DMS79 treated with DMSO at 0.1 percent for 48 hours (cell line): ENCODE measurements at regions not wholly inside any gene's neighbourhood (a gene's known extent, or its start where the extent isn't known, plus 50 kb on each side); places are given as distances from the start of the nearest gene placed in this dataset.

Source experiments
- DNase-seq: peaks from one replicate; lab custom pipeline; 2025; lab: John Stamatoyannopoulos, UW

DNA sequence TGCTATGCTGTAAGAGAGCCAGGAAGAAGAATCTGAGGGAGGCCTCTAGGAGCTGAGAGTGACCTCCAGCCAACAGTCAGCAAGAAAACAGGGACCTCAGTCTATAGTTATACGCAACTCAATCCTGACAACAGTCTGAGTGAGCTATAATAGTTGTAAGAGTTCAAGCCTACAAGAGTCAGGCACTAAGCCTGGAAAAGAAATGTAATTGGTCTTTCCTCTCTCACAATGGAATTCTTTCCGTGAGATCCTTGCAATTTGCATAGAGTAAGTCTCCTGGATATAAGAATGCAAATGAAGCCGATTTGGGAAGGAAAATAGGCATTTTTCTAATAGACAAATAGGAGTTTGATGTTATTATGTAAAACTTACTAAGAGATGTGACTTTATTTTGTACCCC is 1332.6 kb upstream of the CELF4 start:
- no peak for DNase-seq

DNA sequence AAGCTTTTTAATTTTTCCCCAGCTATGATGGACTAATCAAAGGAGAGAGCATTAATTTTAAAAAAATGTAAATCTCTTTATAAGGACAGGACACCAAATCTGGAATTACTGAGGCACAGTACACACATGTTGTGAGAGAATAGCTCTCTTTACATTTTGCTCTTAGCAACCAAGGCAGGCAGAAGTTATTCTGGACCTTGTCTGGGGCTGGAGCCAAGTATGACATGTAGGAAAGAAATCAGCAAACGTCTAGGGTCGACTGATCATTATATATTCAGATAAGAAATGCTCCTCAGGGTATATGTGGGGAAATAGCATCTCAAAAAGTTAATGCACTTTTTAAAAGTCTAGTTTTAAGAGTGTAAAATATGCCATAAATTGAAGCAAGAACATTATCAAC is 1330.0 kb upstream of the CELF4 start:
- no peak for DNase-seq

- DNase-seq = no peak
These were observed 1322.0 kb upstream of the CELF4 start for GRCh38 chr18:38887671-38888020.

DNA sequence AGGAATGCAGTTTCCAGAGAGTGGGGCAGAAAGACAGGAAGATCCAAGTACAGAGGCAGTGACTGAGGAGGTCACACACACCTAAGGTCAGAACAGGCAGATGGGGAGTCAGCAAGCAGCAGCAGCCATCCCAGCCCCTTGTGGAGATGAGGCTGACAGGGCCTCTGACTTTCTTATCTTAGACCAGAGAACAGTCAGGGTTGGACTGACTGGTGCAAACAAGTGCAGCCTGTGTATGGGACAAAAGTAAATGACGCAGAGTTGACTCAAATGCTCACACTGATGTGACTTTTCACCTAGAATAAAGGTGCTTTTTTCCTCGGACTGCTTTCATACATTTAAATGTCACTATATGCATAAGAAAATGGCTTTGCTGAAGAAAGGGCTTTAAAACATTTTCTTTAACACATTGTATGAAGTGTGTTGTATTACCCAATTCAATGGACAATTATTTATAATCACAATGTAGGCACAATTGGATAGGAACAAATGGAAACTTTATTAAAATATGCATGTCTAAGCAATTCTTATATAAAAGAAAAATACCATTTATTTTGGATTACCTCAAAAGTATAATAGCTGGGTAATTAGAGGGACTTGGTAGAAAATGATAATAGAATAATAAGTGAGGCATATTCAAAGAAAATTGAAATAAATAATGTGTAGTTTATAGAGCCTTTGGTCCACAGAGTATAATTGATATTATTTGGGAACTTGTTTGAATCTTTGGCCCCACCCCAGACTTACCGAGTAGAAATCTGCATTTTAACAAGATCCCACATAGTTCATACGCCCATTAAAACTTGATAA is 1321.5 kb upstream of the CELF4 start:
- no peak for DNase-seq

DNA sequence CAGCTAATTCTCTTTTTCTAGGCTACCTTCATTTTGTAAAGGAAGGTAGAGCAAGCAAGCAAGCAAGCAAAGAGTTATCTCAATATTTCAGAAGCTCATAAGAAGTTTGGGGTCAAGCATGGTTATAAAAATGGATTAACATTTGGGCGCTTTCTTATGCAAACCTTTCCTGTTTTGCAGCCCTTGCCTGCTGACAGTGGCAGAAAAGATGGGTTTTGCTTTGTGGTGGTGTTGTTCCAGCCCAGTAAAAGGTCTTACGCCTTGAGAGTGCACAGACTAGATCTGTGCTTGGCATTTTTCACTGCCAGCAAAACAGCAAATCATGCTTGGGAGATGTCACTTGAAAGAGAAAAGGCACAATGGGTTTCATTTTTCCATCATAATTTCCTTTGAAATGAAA is 1320.6 kb upstream of the CELF4 start:
- DNase-seq = no peak

- DNase-seq = no peak
These were observed 1318.5 kb upstream of the CELF4 start for GRCh38 chr18:38884050-38884449.

DNA sequence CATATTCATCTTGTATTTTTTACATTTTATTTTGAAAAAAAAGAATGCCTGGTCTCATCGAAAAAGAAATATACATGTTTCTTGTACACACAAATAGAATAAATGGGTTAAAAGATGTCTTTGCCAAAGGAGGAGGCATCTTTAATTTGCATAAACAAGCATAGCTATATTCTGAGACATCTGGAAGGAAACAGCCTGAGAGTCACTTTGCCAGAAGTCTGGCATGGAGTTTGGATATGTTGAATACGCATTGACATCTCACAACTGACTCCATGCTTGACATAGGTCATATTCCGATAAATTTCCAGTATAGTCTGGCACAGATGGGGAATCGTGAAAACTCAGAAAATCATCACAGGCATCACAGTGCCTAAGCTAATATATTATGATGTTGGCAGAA is 1317.5 kb upstream of the CELF4 start:
- no peak for DNase-seq

- no peak for DNase-seq
These were observed 1314.3 kb upstream of the CELF4 start for GRCh38 chr18:38879871-38880270.

- DNase-seq = no peak
These were observed 1306.7 kb upstream of the CELF4 start for GRCh38 chr18:38872342-38872741.

DNA sequence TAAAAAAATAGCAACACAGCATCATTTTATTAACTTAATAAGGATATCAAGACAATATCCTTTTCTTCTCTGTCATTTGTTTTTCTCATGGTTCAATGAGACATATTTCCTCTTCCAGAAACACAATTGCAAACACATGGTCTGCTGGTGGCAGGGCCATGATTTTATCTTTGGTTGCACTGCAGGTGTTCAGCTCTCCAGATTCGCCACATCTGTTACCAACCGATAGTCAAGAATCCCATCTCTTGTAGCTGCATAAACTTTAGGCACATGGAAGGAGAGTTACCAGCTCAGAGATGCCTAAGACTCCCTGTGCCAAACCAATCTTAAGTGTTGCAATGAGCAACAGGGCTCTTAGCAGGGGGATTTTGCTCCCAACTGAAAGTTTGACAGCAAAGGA is 1303.2 kb upstream of the CELF4 start:
- DNase-seq = no peak

DNA sequence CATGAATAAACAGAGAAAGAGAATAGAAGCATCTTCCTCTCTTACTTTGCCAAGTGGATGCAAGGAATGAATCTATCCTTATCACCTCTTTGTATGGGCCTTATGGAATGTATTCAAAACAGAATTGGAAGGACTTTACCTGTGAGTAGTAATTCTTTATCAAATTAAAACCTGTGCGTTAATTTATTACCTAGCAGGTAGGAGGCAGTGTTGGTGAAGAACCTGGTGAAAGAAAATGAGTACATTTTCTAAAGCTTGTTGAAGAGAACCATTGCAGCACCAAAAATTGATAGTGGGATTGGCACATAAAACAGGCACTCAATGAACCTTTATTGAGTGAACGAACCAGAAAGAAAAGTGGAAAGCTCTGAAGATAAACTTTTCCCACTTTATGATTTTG is 1302.1 kb upstream of the CELF4 start:
- DNase-seq = no peak

GRCh38 chr18:38851526-38851925 is 1285.9 kb upstream of the CELF4 start:
- DNase-seq = no peak

GRCh38 chr18:38847326-38847725 is 1281.7 kb upstream of the CELF4 start:
- no peak for DNase-seq

DNA sequence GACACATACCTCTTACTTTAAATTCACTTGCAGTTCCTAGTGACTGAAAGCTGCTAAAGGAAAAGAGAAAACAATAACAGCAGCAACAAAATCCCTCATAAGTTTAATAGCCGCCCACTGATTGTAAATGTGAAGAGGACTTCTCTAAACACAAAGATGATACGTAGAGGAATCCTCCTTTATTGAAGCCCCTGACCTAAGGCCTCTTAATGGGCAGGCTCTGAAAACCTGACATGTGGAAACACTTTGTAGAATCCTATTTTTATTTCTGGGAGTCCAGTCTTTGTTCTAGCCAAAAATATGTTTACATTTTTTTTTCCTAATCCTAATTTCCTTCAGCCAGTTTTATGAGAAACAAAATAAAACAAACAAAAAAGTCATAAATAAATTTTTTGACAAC is 1277.7 kb upstream of the CELF4 start:
- DNase-seq = no peak

DNA sequence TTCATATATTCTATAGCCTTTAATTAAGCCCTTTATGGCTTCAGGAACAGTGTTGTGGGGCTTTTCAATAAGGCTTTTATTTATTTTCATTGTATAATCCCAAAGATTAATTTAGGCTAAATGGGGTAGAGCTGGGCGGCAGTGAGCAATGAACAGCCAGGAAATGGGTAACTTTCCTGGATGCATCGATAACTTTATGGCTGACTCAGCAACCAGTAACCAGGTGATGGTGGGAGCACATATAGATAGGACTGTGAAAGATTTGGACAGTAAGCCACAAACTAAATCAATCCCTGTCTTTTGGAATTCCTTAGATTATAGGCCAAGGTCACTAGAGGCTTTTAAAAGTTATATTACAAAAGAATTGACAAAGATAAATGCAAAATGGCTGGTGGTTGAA is 1260.6 kb upstream of the CELF4 start:
- no peak for DNase-seq

GRCh38 chr18:38811209-38811608 is 1245.6 kb upstream of the CELF4 start:
- DNase-seq = no peak

DNA sequence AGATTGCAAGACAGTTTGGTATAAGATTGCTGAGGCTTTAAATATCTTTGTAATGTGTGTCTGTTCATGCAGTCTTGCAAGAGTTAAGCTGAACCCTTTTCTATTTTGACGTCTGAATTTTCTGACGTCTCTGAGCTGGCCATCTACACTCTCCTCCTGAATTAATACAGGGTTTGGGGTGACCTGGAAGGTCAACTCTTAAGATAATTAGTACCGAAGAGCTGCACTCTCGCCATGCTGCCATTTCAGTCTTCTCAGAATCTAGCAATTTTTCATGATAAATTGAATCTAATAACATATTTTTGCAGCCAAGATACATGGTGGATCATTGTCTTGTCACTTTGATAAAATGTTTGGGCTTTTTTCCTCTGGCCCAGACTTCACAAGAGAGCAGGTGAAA is 1245.2 kb upstream of the CELF4 start:
- DNase-seq = no peak

DNA sequence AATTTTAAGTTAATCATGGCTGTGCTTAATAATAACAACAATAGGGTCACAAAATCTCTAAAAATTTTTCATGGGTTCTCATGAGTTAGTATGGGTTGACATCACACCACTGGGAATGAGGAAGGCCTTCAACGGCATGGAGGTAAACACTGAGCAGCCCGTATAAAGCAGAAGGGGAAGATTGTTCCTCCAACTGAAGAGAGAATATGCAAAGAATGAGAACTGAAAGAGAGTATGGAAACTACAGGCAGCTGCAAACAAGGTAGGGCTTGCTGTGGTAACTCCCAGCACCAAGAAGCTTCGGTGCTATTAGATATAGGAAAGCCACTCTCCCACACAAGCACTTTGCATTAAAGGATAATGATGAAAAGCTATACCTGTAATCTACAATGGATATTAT is 1242.3 kb upstream of the CELF4 start:
- no peak for DNase-seq

DNA sequence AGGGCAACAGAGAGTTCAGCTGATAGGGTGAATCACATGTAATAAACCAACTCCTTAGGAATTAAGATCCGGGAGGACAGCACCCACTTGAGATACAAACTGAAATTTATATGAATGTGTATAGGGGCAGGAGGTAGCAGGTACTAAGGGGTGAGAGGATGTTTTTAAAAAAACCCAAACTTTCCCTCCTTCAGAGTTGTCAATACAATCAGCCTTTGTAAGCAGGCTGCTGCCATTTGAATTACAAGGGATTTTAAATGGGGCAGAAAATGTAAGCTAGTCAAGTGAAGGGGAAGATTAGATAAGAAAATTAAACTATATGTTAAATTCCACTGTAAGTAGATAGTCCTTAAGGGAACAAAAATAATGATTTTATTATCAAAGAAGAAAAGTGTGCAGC is 1239.7 kb upstream of the CELF4 start:
- DNase-seq = no peak

DNA sequence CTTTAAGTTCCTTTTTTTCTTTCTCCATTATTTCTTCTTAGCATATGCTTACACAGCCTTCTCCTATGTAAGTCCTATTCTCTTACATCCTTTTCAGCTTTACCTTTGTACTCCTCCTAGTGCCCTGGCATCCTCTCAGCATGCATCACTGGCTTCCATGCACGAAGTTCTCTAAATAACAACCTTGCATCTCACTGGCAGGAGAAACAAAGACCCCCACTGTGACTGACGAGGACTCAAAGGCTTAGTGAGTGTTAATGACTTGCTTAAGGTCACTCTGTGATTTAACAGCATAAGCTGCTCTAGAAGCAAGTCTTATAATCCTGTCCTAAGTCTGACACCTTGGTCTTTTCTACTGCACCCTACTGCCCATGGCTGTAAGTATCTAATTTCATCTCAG is 1236.0 kb upstream of the CELF4 start:
- DNase-seq = no peak

- DNase-seq = no peak
These were observed 1231.2 kb upstream of the CELF4 start for GRCh38 chr18:38796762-38797161.

- no peak for DNase-seq
These were observed 1227.1 kb upstream of the CELF4 start for GRCh38 chr18:38792731-38793130.

DNA sequence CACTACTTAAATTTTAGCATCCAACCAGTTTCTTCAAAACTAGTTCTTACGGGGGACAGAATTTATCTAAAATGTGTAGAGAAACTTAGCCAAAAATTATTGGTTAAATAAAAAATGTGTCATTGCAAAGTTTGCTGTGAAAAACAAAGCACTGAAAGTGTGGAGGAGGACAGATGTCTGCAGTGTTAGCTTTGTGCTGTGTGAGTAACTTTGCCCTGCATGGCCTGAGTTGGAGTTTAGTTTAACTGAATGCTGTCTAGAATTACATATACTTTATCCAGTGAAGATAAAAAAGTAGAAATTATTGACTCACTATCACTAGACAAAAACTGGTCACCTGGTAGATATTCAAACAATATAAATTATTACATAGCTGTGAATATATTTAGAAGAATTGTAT is 1225.2 kb upstream of the CELF4 start:
- no peak for DNase-seq

DNA sequence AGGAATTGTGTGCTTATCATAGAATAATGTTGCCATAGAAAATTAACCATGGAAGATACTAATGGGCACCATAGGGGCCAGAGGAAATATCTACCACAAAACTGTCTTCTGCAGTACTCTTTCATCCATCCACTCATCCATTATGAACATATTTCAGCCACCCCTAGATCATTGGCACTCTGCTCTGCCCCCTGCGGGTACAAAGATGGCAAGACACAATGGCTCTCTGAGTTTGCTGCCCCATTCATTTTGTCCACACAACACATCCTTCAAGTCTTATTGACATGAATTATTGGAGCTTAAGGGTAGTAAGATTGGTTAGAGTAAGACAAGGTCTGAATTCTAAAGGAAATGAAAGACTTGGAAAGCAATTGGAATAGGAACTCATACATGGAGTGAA is 1224.7 kb upstream of the CELF4 start:
- no peak for DNase-seq

DNA sequence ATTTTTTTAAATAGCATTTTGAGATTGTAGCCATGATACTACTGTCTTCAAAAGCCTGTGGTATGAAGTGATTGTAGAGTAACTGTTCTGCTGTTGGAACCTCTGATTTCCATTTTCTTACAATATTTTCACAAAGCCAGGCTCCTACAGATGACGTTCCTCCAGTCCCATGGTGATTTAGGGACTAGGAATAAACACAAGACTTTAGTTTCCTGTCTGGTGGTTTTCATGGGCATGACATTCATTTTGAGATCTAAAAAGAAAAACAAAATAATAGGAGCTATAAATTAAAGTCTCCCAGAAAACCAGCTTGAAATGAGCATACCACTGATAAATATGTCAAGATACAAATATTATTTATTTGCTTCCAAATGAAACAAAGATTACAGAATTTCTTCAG is 1223.5 kb upstream of the CELF4 start:
- no peak for DNase-seq
